ENCODE measurements at regions not wholly inside any gene's neighbourhood (a gene's known extent, or its start where the extent isn't known, plus 50 kb on each side); places are given as distances from the start of the nearest gene placed in this dataset.

DNA sequence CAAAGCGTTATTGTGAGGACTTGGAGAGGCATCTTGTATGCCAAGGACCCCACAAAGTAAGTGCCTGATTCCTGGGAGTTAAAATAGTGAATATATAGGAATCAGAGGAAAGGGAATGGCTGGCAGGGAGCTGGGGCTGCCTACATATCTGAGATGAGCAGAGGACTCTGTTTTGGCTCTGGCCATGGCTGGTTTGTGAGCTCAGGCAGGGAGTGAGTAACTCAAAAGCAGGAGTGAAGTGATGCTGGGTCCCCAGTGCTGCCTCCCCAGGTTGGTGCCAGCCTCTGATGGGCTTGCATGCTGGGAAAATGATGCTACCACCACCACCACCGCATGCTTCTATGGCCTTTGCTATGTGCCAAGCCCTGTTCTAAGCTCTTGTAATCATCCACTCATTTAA, 246.0 kb upstream of the MVB12B start:
- Histone ChIP-seq H3K36me3 (ENCODE audit: control insufficient read depth in 2 of 2, extremely low read depth in 1 of 2, insufficient read depth in 2 of 2, low read length in 2 of 2) (no peaks in the 10 kb centered on the region), H4K20me1 (ENCODE audit: control insufficient read depth, extremely low read depth, insufficient read depth, low read length) (no peaks in the 10 kb centered on the region), H3K79me2 (ENCODE audit: control insufficient read depth, insufficient read depth, low read length) (no peaks in the 10 kb centered on the region), H3K4me2 (ENCODE audit: control insufficient read depth, extremely low read depth, insufficient read depth, low read depth, low read length) (no peak overlapping the region), H3K9me3 (ENCODE audit: control insufficient read depth, low read depth, low read length) (no peaks in the 10 kb centered on the region), H3K9me1 (ENCODE audit: control insufficient read depth, extremely low read depth, insufficient read depth, low read length) (no peaks in the 10 kb centered on the region), H2AFZ (ENCODE audit: control insufficient read depth, low read length) (no peak overlapping the region), H3K27ac (ENCODE audit: control insufficient read depth, insufficient read depth, low read length) (no peak overlapping the region), H3K4me3 (ENCODE audit: control insufficient read depth in 2 of 3, extremely low read depth in 1 of 3, insufficient read depth in 2 of 3, low read depth in 1 of 3, low read length in 3 of 3) (no peak overlapping the region), H3K27me3 (ENCODE audit: control insufficient read depth, extremely low read depth, insufficient read depth, low read length) (peaks cover 17% of the 10 kb centered on the region), H3K9ac (ENCODE audit: control insufficient read depth, extremely low read depth, insufficient read depth, low read length) (no peak overlapping the region), H3K4me1 (ENCODE audit: control insufficient read depth, extremely low read depth, insufficient read depth, low read length) (no peaks in the 10 kb centered on the region)
- FAIRE-seq: no peak
- TF ChIP-seq EZH2 (IDR thresholded peaks at IDR 0.05; ENCODE audit: low read length): no peak
- no peak for TF ChIP-seq CTCF (optimal IDR thresholded peaks at IDR 0.05 in 1 of 3, IDR thresholded peaks at IDR 0.05 in 1 of 3, conservative IDR thresholded peaks at IDR 0.05 in 1 of 3; ENCODE audit: extremely low read depth in 1 of 3, insufficient read depth in 2 of 3, low read length in 3 of 3)
- no peak for DNase-seq (ENCODE audit: low read depth, low spot score)
- dilution Hi-C loops (cut with MboI; ENCODE audit: extremely low pct_ligation_motif_present, low sequenced_read_pairs): no loop called here

GRCh38 chr9:126081746-126082145, 244.9 kb upstream of the MVB12B start:
- Histone ChIP-seq H3K4me2 (ENCODE audit: control insufficient read depth, extremely low read depth, insufficient read depth, low read depth, low read length) (no peak overlapping the region), H3K27me3 (ENCODE audit: control insufficient read depth, extremely low read depth, insufficient read depth, low read length) (peaks cover 20% of the 10 kb centered on the region), H4K20me1 (ENCODE audit: control insufficient read depth, extremely low read depth, insufficient read depth, low read length) (no peaks in the 10 kb centered on the region), H3K9me3 (ENCODE audit: control insufficient read depth, low read depth, low read length) (no peaks in the 10 kb centered on the region), H3K79me2 (ENCODE audit: control insufficient read depth, insufficient read depth, low read length) (no peaks in the 10 kb centered on the region), H3K9me1 (ENCODE audit: control insufficient read depth, extremely low read depth, insufficient read depth, low read length) (no peaks in the 10 kb centered on the region), H2AFZ (ENCODE audit: control insufficient read depth, low read length) (no peak overlapping the region), H3K4me1 (ENCODE audit: control insufficient read depth, extremely low read depth, insufficient read depth, low read length) (no peaks in the 10 kb centered on the region), H3K4me3 (ENCODE audit: control insufficient read depth in 2 of 3, extremely low read depth in 1 of 3, insufficient read depth in 2 of 3, low read depth in 1 of 3, low read length in 3 of 3) (no peak overlapping the region), H3K36me3 (ENCODE audit: control insufficient read depth in 2 of 2, extremely low read depth in 1 of 2, insufficient read depth in 2 of 2, low read length in 2 of 2) (no peaks in the 10 kb centered on the region), H3K9ac (ENCODE audit: control insufficient read depth, extremely low read depth, insufficient read depth, low read length) (no peak overlapping the region), H3K27ac (ENCODE audit: control insufficient read depth, insufficient read depth, low read length) (no peak overlapping the region)
- no peak for TF ChIP-seq EZH2 (IDR thresholded peaks at IDR 0.05; ENCODE audit: low read length)
- TF ChIP-seq CTCF (optimal IDR thresholded peaks at IDR 0.05 in 1 of 3, IDR thresholded peaks at IDR 0.05 in 1 of 3, conservative IDR thresholded peaks at IDR 0.05 in 1 of 3; ENCODE audit: extremely low read depth in 1 of 3, insufficient read depth in 2 of 3, low read length in 3 of 3): no peak
- dilution Hi-C loops (cut with MboI; ENCODE audit: extremely low pct_ligation_motif_present, low sequenced_read_pairs): no loop called here
- FAIRE-seq (no peak), DNase-seq (ENCODE audit: low read depth, low spot score) (no peak)
